B cell (primary cell): ENCODE measurements at regions not wholly inside any gene's neighbourhood (a gene's known extent, or its start where the extent isn't known, plus 50 kb on each side); places are given as distances from the start of the nearest gene placed in this dataset.

ENCODE experiments used
- ATAC-seq: fragments of 200-7000 bp; cut with Tn5 transposase; one replicate; pipeline ENCODE4 v1.10.0; 2021; ENCODE audit warnings: low read depth, mild to moderate bottlenecking, moderate number of reproducible peaks, moderate library complexity
- CTCF ChIA-PET: fragments of 350-600 bp; sonication (Branson Sonifier 250); formaldehyde crosslinking; loops from one replicate; lab custom pipeline; 2021; ENCODE audit warnings: antibody characterized with exemption, inconsistent platforms; lab: Charles Lee
- POLR2A ChIA-PET: fragments of 350-600 bp; sonication (Branson Sonifier 250); formaldehyde crosslinking; loops from one replicate; lab custom pipeline; 2021; ENCODE audit warnings: antibody characterized with exemption; lab: Charles Lee
- DNase-seq: peaks from one replicate; pipeline ENCODE4 v3.0.0; 2013
- H2AFZ ChIP-seq: 2 replicates; pipeline ENCODE4 v1.6.1; 2012; ENCODE audit warnings: mild to moderate bottlenecking, low read depth, low read length; ENCODE audit not compliant: insufficient read depth, poor library complexity, severe bottlenecking
- H3K27ac ChIP-seq, 2 donors: 1 replicate in 1 of 2; 2 replicates in 1 of 2; pipeline ENCODE4 v1.5.1; 2012 to 2013; ENCODE audit warnings: low read length in 2 of 2, mild to moderate bottlenecking in 2 of 2, moderate library complexity in 1 of 2
- H3K27me3 ChIP-seq, 4 experiments: fragments of 200-600 bp in 1 of 4; sonication (generic) in 1 of 4; replicated peaks in 1 of 4; 1 replicate in 2 of 4; 2 replicates in 2 of 4; pipeline versions ENCODE4 v1.6.1 to v1.7.0; 2013 to 2016; ENCODE audit warnings: low read length in 3 of 4, mild to moderate bottlenecking in 2 of 4, mixed read lengths in 1 of 4, moderate library complexity in 1 of 4; ENCODE audit not compliant: insufficient read depth in 4 of 4, control insufficient read depth in 3 of 4; ENCODE audit errors: control extremely low read depth in 1 of 4
- H3K36me3 ChIP-seq, 2 experiments: replicated peaks in 1 of 2; 1 replicate in 1 of 2; 2 replicates in 1 of 2; pipeline versions ENCODE4 v1.6.1 to v1.7.1; 2013; ENCODE audit warnings: low read length in 1 of 2; ENCODE audit not compliant: insufficient read depth in 2 of 2, control insufficient read depth in 1 of 2; ENCODE audit errors: control extremely low read depth in 1 of 2, extremely low read depth in 1 of 2
- H3K4me1 ChIP-seq, 2 donors: fragments of 200-600 bp in 1 of 2; sonication (generic) in 1 of 2; 1 replicate in 1 of 2; 2 replicates in 1 of 2; pipeline versions ENCODE4 v1.5.1 to v1.6.1; 2013 to 2017; ENCODE audit warnings: low read length in 2 of 2; ENCODE audit not compliant: control insufficient read depth in 2 of 2, insufficient read depth in 2 of 2
- H3K4me2 ChIP-seq: replicated peaks from 2 replicates; pipeline ENCODE3; 2012; ENCODE audit warnings: mild to moderate bottlenecking, low read depth, low read length; ENCODE audit not compliant: poor library complexity, severe bottlenecking
- H3K4me3 ChIP-seq, 5 experiments: fragments of 200-600 bp in 1 of 5; sonication (generic) in 1 of 5; 1 replicate in 3 of 5; 2 replicates in 2 of 5; pipeline versions ENCODE4 v1.5.1 to v1.7.0; 2011 to 2016; ENCODE audit warnings: low read length in 4 of 5, mild to moderate bottlenecking in 4 of 5, low read depth in 2 of 5, control low read depth in 1 of 5, moderate library complexity in 1 of 5; ENCODE audit not compliant: insufficient read depth in 1 of 5; ENCODE audit errors: control extremely low read depth in 1 of 5, extremely low read depth in 1 of 5
- H3K79me2 ChIP-seq: fragments of 200-600 bp; sonication (generic); one replicate; pipeline ENCODE4 v1.6.0; 2016; ENCODE audit warnings: low read length; ENCODE audit not compliant: control insufficient read depth, insufficient read depth
- H3K9ac ChIP-seq: fragments of 200-600 bp; sonication (generic); 2 replicates; pipeline ENCODE4 v1.6.1; 2017; ENCODE audit warnings: mild to moderate bottlenecking, low read length, moderate library complexity
- H3K9me3 ChIP-seq, 3 donors: one replicate each; pipeline versions ENCODE4 v1.6.1 to v1.7.1; 2013; ENCODE audit warnings: low read length in 2 of 3; ENCODE audit not compliant: control insufficient read depth in 2 of 3, insufficient read depth in 1 of 3; ENCODE audit errors: control extremely low read depth in 1 of 3
- H4K20me1 ChIP-seq: 2 replicates; pipeline ENCODE4 v1.6.0; 2012; ENCODE audit warnings: mild to moderate bottlenecking, low read length; ENCODE audit not compliant: insufficient read depth, control insufficient read depth, poor library complexity, severe bottlenecking
- H3K27ac Mint-ChIP-seq: one replicate; pipeline ENCODE4 v1.8.0; 2021; ENCODE audit warnings: mixed read lengths
- H3K27me3 Mint-ChIP-seq: one replicate; pipeline ENCODE4 v1.8.0; 2021; ENCODE audit warnings: mixed read lengths
- H3K4me1 Mint-ChIP-seq: one replicate; pipeline ENCODE4 v1.8.0; 2021; ENCODE audit warnings: mixed read lengths
- H3K4me3 Mint-ChIP-seq: one replicate; pipeline ENCODE4 v1.8.0; 2021; ENCODE audit warnings: mixed read lengths
- H3K9me3 Mint-ChIP-seq: one replicate; pipeline ENCODE4 v1.8.0; 2022; ENCODE audit warnings: mixed read lengths; ENCODE audit not compliant: insufficient read depth
- CTCF ChIP-seq: fragments of 200-600 bp; IDR thresholded peaks from one replicate; pipeline ENCODE4 v1.8.0; 2022; ENCODE audit warnings: antibody characterized with exemption, mild to moderate bottlenecking
- EZH2 ChIP-seq: IDR thresholded peaks from 2 replicates; pipeline ENCODE4 v1.6.1; 2012; ENCODE audit warnings: borderline replicate concordance, low read depth, mild to moderate bottlenecking, moderate library complexity, low read length; ENCODE audit not compliant: insufficient read depth, poor library complexity, severe bottlenecking
- WGBS: methylation state at CpG from one replicate; pipeline ENCODE4 v1.1.5; 2013; ENCODE audit warnings: missing lambda C conversion rate; ENCODE audit not compliant: insufficient coverage; 5-methylcytosine and 5-hydroxymethylcytosine counted together
- intact Hi-C: fragments of 100-400 bp; cut with micrococcal nuclease; formaldehyde crosslinking; loops from one replicate; pipeline ENCODE4 v1.10.0; 2022

DNA sequence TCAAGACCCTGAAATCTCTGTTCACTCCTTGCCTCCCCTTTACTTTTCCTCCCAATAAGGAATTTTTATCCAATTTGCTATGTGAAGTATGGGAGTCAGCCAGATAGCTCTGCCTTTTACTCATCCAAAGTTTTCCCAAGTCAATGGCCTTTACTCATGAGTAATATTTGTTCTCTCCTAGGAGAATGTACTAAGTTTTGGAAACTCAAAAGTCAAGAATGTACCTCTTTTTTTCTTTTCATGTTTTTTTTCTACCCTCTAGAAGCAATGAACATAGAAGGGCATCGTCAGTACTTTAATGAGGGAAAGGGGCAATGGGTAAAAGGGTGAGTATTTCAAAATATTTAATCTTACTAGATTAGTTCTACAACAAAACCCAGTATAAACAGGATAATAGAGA lies 140.2 kb upstream of the SGCD start:
- H4K20me1 ChIP-seq = no peaks in the 10 kb centered on the region
- no peaks in the 10 kb centered on the region for H3K4me1 ChIP-seq
- no peak overlapping the region for H3K9ac ChIP-seq
- Mint-ChIP-seq H3K27me3 (no peaks in the 10 kb centered on the region), H3K9me3 (peaks cover 2% of the 10 kb centered on the region), H3K4me3 (no peak overlapping the region), H3K4me1 (no peaks in the 10 kb centered on the region), H3K27ac (no peak overlapping the region)
- no peak for ATAC-seq
- no peaks in the 10 kb centered on the region for H3K79me2 ChIP-seq
- H3K36me3 ChIP-seq = no peaks in the 10 kb centered on the region
- no peak overlapping the region for H3K4me3 ChIP-seq
- H2AFZ ChIP-seq = no peak overlapping the region
- H3K4me2 ChIP-seq = no peak overlapping the region
- no CpG with 5 or more reads among the region's 1 CpG for WGBS
- no peak for TF ChIP-seq EZH2
- no peaks in the 10 kb centered on the region for H3K27me3 ChIP-seq
- intact Hi-C loops = no loop called here
- ChIA-PET CTCF (no interaction called here), POLR2A (no interaction called here)
- no peak overlapping the region for H3K27ac ChIP-seq
- DNase-seq = no peak
- H3K9me3 ChIP-seq = no peaks in the 10 kb centered on the region

DNA sequence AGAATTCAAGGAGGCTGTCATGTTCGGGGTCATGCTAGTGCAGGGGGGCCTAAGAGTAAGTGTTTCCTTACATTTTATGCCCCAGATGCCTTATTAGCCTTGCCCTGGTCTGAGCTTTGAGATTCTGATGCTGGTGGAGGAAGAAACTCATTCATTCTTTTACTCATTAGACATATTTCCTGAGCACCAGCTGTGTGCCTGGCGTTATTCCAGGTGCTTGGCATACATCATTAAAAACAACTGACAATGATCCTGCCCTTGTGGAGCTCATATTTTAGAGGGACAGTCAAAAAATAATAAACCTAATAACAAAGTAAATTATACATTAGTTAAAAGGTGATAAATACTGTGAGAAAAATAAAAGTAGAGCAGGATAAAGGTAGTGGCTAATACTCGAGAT lies 138.9 kb upstream of the SGCD start:
- peaks cover 2% of the 10 kb centered on the region for H3K9me3 Mint-ChIP-seq
- no peaks in the 10 kb centered on the region for H3K79me2 ChIP-seq
- H3K4me2 ChIP-seq = no peak overlapping the region
- no peak overlapping the region for H3K9ac ChIP-seq
- intact Hi-C loops = no loop called here
- WGBS = no CpG with 5 or more reads among the region's 3 CpGs
- H2AFZ ChIP-seq = no peak overlapping the region
- no peaks in the 10 kb centered on the region for H3K4me1 Mint-ChIP-seq
- no peaks in the 10 kb centered on the region for H3K27me3 ChIP-seq
- no peaks in the 10 kb centered on the region for H3K27me3 Mint-ChIP-seq
- TF ChIP-seq EZH2 (no peak), CTCF (no peak)
- DNase-seq (no peak), ATAC-seq (no peak)
- no peaks in the 10 kb centered on the region for H3K4me1 ChIP-seq
- no peak overlapping the region for H3K4me3 ChIP-seq
- H4K20me1 ChIP-seq = no peaks in the 10 kb centered on the region
- CTCF ChIA-PET = no interaction called here
- POLR2A ChIA-PET = no interaction called here
- H3K36me3 ChIP-seq = no peaks in the 10 kb centered on the region
- no peak overlapping the region for H3K27ac ChIP-seq
- no peak overlapping the region for H3K27ac Mint-ChIP-seq
- H3K4me3 Mint-ChIP-seq = no peak overlapping the region
- no peaks in the 10 kb centered on the region for H3K9me3 ChIP-seq
